ELF-1 (cell line): ENCODE measurements at regions not wholly inside any gene's neighbourhood (a gene's known extent, or its start where the extent isn't known, plus 50 kb on each side); places are given as distances from the start of the nearest gene placed in this dataset.

Experiments used
- DNase-seq: peaks from one replicate; pipeline ENCODE4 v3.0.0-alpha.2; 2016; ENCODE audit warnings: low read depth, low spot score

GRCh38 chr5:2496126-2496525, 255.4 kb downstream of the IRX2 start:
- DNase-seq = no peak

- no peak for DNase-seq
These were observed 258.1 kb downstream of the IRX2 start for GRCh38 chr5:2493356-2493755.

GRCh38 chr5:2492476-2492875, 259.0 kb downstream of the IRX2 start:
- DNase-seq = no peak

GRCh38 chr5:2491846-2492245, 259.6 kb downstream of the IRX2 start:
- DNase-seq = no peak

GRCh38 chr5:2489306-2489705, 262.2 kb downstream of the IRX2 start:
- DNase-seq = no peak

- DNase-seq = no peak
These were observed 262.9 kb downstream of the IRX2 start for GRCh38 chr5:2488593-2488992.

GRCh38 chr5:2487152-2487763, 264.2 kb downstream of the IRX2 start:
- DNase-seq = no peak

- DNase-seq = no peak
These were observed 265.1 kb downstream of the IRX2 start for GRCh38 chr5:2486373-2486772.

GRCh38 chr5:2482778-2483177, 268.7 kb downstream of the IRX2 start:
- no peak for DNase-seq

GRCh38 chr5:2480871-2481270, 270.6 kb downstream of the IRX2 start:
- no peak for DNase-seq

GRCh38 chr5:2475902-2476301, 275.6 kb downstream of the IRX2 start:
- DNase-seq = no peak

GRCh38 chr5:2472670-2473069, 278.8 kb downstream of the IRX2 start:
- no peak for DNase-seq

- no peak for DNase-seq
These were observed 280.2 kb downstream of the IRX2 start for GRCh38 chr5:2471152-2471879.

- no peak for DNase-seq
These were observed 284.5 kb downstream of the IRX2 start for GRCh38 chr5:2466966-2467365.

- DNase-seq = peak; percentile 8
These were observed 286.1 kb downstream of the IRX2 start for GRCh38 chr5:2465383-2465782.

GRCh38 chr5:2464141-2464540, 287.3 kb downstream of the IRX2 start:
- no peak for DNase-seq

- DNase-seq = no peak
These were observed 289.5 kb downstream of the IRX2 start for GRCh38 chr5:2461701-2462691.

GRCh38 chr5:2460098-2460497, 291.4 kb downstream of the IRX2 start:
- DNase-seq = no peak

- no peak for DNase-seq
These were observed 292.2 kb downstream of the IRX2 start for GRCh38 chr5:2459251-2459650.

GRCh38 chr5:2455878-2456277, 295.6 kb downstream of the IRX2 start:
- no peak for DNase-seq

- DNase-seq = no peak
These were observed 296.6 kb downstream of the IRX2 start for GRCh38 chr5:2454876-2455275.

GRCh38 chr5:2453781-2454180, 297.7 kb downstream of the IRX2 start:
- DNase-seq = no peak
